HEK293 (cell line): ENCODE measurements at regions not wholly inside any gene's neighbourhood (a gene's known extent, or its start where the extent isn't known, plus 50 kb on each side); places are given as distances from the start of the nearest gene placed in this dataset.

ENCODE experiments used
- KLF7 ChIP-seq: fragments of 450-650 bp; formaldehyde crosslinking; IDR thresholded peaks from 2 replicates; pipeline ENCODE4 v1.5.1; 2016; ENCODE audit warnings: missing biosample characterization, missing genetic modification characterization, borderline replicate concordance
- REPIN1 ChIP-seq: fragments of 450-650 bp; formaldehyde crosslinking; IDR thresholded peaks from 2 replicates; pipeline ENCODE4 v1.5.1; 2017; ENCODE audit warnings: missing biosample characterization, missing genetic modification characterization, low read depth
- SP7 ChIP-seq: fragments of 450-650 bp; formaldehyde crosslinking; IDR thresholded peaks from 2 replicates; pipeline ENCODE4 v1.5.1; 2016; ENCODE audit warnings: missing biosample characterization, missing genetic modification characterization
- YY1 ChIP-seq: fragments of 450-650 bp; formaldehyde crosslinking; IDR thresholded peaks from 2 replicates; pipeline ENCODE4 v1.5.1; 2018; ENCODE audit warnings: missing biosample characterization, missing genetic modification characterization
- ZNF114 ChIP-seq: fragments of 450-650 bp; formaldehyde crosslinking; IDR thresholded peaks from 2 replicates; pipeline ENCODE4 v1.5.0; 2017; ENCODE audit warnings: missing biosample characterization, missing genetic modification characterization
- ZNF132 ChIP-seq: fragments of 450-650 bp; formaldehyde crosslinking; IDR thresholded peaks from 2 replicates; pipeline ENCODE4 v1.5.1; 2017; ENCODE audit warnings: missing biosample characterization, missing genetic modification characterization, borderline replicate concordance
- ZNF274 ChIP-seq, 2 experiments: fragments of 200-500 bp in 1 of 2; fragments of 450-650 bp in 1 of 2; sonication (Bioruptor generic) in 1 of 2; formaldehyde crosslinking in 1 of 2; IDR thresholded peaks; 2 replicates each; pipeline versions ENCODE4 v1.5.1 to v1.6.1; 2014 to 2016; ENCODE audit warnings: borderline replicate concordance in 1 of 2, inconsistent platforms in 1 of 2, low read length in 1 of 2, missing biosample characterization in 1 of 2, missing genetic modification characterization in 1 of 2
- TF ChIP-seq, protein P1 (sequence below): fragments of 450-650 bp; formaldehyde crosslinking; IDR thresholded peaks from 2 replicates; pipeline ENCODE4 v1.5.1; 2016; ENCODE audit warnings: missing biosample characterization, missing genetic modification characterization
- TF ChIP-seq, protein P2 (sequence below): fragments of 450-650 bp; formaldehyde crosslinking; IDR thresholded peaks from 2 replicates; pipeline ENCODE4 v1.5.1; 2016; ENCODE audit warnings: missing biosample characterization, missing genetic modification characterization
- TF ChIP-seq, protein P3 (sequence below): fragments of 450-650 bp; formaldehyde crosslinking; IDR thresholded peaks from 2 replicates; pipeline ENCODE4 v1.5.1; 2016; ENCODE audit warnings: missing biosample characterization, missing genetic modification characterization, low read depth
- TF ChIP-seq, protein P4 (sequence below): fragments of 450-650 bp; formaldehyde crosslinking; IDR thresholded peaks from 2 replicates; pipeline ENCODE4 v1.5.1; 2016; ENCODE audit warnings: missing biosample characterization, missing genetic modification characterization

DNA sequence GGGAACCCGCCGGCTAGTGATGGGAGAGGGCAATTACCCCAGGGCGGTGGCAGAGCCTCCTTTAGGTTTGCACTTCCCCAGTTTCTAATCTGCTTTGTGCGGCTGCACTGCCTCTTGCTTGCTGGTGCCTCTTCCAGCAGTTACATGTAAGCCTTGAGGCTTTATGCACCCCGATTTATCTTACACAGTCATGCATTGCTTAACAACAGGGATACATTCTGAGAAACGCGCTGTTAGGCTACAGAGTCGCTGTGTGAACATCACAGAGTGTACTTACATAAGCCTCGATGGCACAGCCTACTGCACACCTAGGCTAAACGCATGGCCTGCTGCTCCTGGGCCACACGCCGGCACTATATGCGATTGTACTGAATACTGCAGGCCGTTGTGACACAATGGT, 155.6 kb upstream of the MKI67 start:
- TF ChIP-seq ZNF114 (tag by site-specific recombination) (no peak), REPIN1 (tag by site-specific recombination) (no peak), ZNF132 (tag by site-specific recombination) (no peak), YY1 (tag by site-specific recombination) (no peak), SP7 (tag by site-specific recombination) (no peak), KLF7 (tag by site-specific recombination) (no peak), ZNF274 (IDR thresholded peaks at IDR 0.05; ENCODE audit: low read length) (no peak), ZNF274 (tag by site-specific recombination; IDR thresholded peaks at IDR 0.05; ENCODE audit: borderline replicate concordance) (no peak)
- TF ChIP-seq, protein P1, sequence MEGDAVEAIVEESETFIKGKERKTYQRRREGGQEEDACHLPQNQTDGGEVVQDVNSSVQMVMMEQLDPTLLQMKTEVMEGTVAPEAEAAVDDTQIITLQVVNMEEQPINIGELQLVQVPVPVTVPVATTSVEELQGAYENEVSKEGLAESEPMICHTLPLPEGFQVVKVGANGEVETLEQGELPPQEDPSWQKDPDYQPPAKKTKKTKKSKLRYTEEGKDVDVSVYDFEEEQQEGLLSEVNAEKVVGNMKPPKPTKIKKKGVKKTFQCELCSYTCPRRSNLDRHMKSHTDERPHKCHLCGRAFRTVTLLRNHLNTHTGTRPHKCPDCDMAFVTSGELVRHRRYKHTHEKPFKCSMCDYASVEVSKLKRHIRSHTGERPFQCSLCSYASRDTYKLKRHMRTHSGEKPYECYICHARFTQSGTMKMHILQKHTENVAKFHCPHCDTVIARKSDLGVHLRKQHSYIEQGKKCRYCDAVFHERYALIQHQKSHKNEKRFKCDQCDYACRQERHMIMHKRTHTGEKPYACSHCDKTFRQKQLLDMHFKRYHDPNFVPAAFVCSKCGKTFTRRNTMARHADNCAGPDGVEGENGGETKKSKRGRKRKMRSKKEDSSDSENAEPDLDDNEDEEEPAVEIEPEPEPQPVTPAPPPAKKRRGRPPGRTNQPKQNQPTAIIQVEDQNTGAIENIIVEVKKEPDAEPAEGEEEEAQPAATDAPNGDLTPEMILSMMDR (tag by site-specific recombination): no peak
- TF ChIP-seq, protein P2, sequence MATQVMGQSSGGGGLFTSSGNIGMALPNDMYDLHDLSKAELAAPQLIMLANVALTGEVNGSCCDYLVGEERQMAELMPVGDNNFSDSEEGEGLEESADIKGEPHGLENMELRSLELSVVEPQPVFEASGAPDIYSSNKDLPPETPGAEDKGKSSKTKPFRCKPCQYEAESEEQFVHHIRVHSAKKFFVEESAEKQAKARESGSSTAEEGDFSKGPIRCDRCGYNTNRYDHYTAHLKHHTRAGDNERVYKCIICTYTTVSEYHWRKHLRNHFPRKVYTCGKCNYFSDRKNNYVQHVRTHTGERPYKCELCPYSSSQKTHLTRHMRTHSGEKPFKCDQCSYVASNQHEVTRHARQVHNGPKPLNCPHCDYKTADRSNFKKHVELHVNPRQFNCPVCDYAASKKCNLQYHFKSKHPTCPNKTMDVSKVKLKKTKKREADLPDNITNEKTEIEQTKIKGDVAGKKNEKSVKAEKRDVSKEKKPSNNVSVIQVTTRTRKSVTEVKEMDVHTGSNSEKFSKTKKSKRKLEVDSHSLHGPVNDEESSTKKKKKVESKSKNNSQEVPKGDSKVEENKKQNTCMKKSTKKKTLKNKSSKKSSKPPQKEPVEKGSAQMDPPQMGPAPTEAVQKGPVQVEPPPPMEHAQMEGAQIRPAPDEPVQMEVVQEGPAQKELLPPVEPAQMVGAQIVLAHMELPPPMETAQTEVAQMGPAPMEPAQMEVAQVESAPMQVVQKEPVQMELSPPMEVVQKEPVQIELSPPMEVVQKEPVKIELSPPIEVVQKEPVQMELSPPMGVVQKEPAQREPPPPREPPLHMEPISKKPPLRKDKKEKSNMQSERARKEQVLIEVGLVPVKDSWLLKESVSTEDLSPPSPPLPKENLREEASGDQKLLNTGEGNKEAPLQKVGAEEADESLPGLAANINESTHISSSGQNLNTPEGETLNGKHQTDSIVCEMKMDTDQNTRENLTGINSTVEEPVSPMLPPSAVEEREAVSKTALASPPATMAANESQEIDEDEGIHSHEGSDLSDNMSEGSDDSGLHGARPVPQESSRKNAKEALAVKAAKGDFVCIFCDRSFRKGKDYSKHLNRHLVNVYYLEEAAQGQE (tag by site-specific recombination): no peak
- TF ChIP-seq, protein P3, sequence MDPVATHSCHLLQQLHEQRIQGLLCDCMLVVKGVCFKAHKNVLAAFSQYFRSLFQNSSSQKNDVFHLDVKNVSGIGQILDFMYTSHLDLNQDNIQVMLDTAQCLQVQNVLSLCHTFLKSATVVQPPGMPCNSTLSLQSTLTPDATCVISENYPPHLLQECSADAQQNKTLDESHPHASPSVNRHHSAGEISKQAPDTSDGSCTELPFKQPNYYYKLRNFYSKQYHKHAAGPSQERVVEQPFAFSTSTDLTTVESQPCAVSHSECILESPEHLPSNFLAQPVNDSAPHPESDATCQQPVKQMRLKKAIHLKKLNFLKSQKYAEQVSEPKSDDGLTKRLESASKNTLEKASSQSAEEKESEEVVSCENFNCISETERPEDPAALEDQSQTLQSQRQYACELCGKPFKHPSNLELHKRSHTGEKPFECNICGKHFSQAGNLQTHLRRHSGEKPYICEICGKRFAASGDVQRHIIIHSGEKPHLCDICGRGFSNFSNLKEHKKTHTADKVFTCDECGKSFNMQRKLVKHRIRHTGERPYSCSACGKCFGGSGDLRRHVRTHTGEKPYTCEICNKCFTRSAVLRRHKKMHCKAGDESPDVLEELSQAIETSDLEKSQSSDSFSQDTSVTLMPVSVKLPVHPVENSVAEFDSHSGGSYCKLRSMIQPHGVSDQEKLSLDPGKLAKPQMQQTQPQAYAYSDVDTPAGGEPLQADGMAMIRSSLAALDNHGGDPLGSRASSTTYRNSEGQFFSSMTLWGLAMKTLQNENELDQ (tag by site-specific recombination): no peak
- TF ChIP-seq, protein P4, sequence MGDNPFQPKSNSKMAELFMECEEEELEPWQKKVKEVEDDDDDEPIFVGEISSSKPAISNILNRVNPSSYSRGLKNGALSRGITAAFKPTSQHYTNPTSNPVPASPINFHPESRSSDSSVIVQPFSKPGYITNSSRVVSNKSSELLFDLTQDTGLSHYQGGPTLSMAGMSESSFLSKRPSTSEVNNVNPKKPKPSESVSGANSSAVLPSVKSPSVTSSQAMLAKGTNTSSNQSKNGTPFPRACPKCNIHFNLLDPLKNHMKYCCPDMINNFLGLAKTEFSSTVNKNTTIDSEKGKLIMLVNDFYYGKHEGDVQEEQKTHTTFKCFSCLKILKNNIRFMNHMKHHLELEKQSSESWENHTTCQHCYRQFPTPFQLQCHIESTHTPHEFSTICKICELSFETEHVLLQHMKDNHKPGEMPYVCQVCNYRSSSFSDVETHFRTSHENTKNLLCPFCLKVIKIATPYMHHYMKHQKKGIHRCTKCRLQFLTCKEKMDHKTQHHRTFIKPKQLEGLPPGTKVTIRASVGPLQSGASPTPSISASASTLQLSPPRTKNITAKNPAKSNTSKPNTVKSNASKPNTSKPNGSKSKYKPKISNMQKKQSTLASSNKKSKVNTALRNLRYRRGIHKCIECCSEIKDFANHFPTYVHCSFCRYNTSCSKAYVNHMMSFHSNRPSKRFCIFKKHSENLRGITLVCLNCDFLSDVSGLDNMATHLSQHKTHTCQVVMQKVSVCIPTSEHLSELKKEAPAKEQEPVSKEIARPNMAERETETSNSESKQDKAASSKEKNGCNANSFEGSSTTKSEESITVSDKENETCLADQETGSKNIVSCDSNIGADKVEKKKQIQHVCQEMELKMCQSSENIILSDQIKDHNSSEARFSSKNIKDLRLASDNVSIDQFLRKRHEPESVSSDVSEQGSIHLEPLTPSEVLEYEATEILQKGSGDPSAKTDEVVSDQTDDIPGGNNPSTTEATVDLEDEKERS (tag by site-specific recombination): no peak
